ENCODE measurements at regions not wholly inside any gene's neighbourhood (a gene's known extent, or its start where the extent isn't known, plus 50 kb on each side); places are given as distances from the start of the nearest gene placed in this dataset.

GRCh38 chr4:81651243-81651899, 179.7 kb upstream of the RASGEF1B start:
- no peaks in the 10 kb centered on the region for H3K36me3 ChIP-seq
- peaks cover 16% of the 10 kb centered on the region for H3K4me1 ChIP-seq
- DNase-seq: no peak
- no peak overlapping the region for H3K27ac ChIP-seq (replicated peaks)
- peaks cover 2% of the 10 kb centered on the region for H3K9me3 ChIP-seq (replicated peaks)
- intact Hi-C loops (cut with micrococcal nuclease): no loop called here
- H3K4me3 ChIP-seq: no peak overlapping the region
- no peaks in the 10 kb centered on the region for H3K27me3 ChIP-seq (ENCODE audit: low read depth)
- no peak for TF ChIP-seq CTCF (IDR thresholded peaks at IDR 0.05; ENCODE audit: borderline replicate concordance)

- no peak for DNase-seq
- H3K4me3 ChIP-seq: no peak overlapping the region
- no peaks in the 10 kb centered on the region for H3K9me3 ChIP-seq (replicated peaks)
- no peak for TF ChIP-seq CTCF (IDR thresholded peaks at IDR 0.05; ENCODE audit: borderline replicate concordance)
- no peaks in the 10 kb centered on the region for H3K36me3 ChIP-seq
- H3K27me3 ChIP-seq (ENCODE audit: low read depth): no peaks in the 10 kb centered on the region
- intact Hi-C loops (cut with micrococcal nuclease): no loop called here
- H3K4me1 ChIP-seq: peaks cover 16% of the 10 kb centered on the region
- H3K27ac ChIP-seq (replicated peaks): no peak overlapping the region
These were observed 179.0 kb upstream of the RASGEF1B start for GRCh38 chr4:81650606-81651242.

DNA sequence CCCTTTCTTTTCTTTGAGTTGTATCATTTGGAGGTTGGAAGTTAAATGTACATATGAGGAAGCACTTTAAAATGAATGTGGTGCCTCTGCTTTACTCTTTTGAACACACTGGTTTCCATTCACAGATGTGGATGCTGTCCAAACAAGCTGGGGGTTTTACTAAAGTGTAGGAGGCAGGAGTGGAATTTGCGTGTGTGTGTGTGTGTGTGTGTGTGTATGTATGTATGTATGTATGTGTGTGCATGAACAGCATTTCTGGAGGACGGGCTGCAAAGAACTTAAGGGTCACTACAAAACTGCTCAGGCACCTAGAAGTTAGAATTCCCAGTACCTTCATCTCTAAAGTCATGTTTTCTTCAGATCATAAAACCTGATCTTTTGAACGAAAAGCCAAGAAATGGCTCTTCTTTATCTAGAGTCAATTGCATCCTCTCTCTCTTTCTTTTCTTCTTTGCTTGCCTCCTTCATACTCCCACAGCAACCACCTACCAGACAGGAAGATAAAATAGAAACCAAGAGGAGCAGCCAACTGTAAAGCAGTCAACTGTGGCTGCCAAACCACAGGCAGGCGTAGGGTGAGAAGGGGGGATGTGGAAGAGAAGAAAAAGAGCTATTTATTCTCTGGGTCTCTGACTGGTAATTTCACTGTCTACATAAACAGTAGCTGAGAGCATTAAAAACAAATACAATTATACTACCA, 177.0 kb upstream of the RASGEF1B start:
- TF ChIP-seq CTCF (IDR thresholded peaks at IDR 0.05; ENCODE audit: borderline replicate concordance): no peak
- peaks cover 16% of the 10 kb centered on the region for H3K4me1 ChIP-seq
- H3K4me3 ChIP-seq: no peak overlapping the region
- H3K36me3 ChIP-seq: no peaks in the 10 kb centered on the region
- intact Hi-C loops (cut with micrococcal nuclease): no loop called here
- no peak for DNase-seq
- H3K27me3 ChIP-seq (ENCODE audit: low read depth): no peaks in the 10 kb centered on the region
- H3K27ac ChIP-seq (replicated peaks): no peak overlapping the region
- no peaks in the 10 kb centered on the region for H3K9me3 ChIP-seq (replicated peaks)

DNA sequence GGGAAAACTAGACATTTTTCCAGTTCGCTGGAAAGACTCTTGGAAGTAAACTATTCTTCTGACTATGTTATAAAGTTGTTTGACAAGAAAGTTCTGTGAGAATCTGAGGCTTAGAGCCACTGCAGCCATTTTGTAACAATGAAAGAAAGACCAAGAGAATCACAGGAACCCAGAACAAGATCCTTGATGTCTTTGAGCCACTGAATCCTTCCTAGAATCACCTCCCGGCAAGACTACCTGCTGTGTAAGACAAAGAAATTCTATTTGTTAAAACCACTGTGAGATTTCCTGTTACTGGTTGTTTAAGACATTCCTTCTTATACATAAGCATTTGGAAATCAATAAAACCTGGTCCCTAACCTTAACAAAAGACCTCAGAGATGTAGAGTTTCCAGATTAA, 175.7 kb upstream of the RASGEF1B start:
- no peak overlapping the region for H3K27ac ChIP-seq (replicated peaks)
- H3K4me3 ChIP-seq: no peak overlapping the region
- no peaks in the 10 kb centered on the region for H3K9me3 ChIP-seq (replicated peaks)
- DNase-seq: no peak
- H3K27me3 ChIP-seq (ENCODE audit: low read depth): no peaks in the 10 kb centered on the region
- no peak for TF ChIP-seq CTCF (IDR thresholded peaks at IDR 0.05; ENCODE audit: borderline replicate concordance)
- intact Hi-C loops (cut with micrococcal nuclease): no loop called here
- peaks cover 13% of the 10 kb centered on the region for H3K4me1 ChIP-seq
- no peaks in the 10 kb centered on the region for H3K36me3 ChIP-seq

- no peak overlapping the region for H3K4me3 ChIP-seq
- no peaks in the 10 kb centered on the region for H3K4me1 ChIP-seq
- H3K27me3 ChIP-seq (ENCODE audit: low read depth): no peaks in the 10 kb centered on the region
- H3K36me3 ChIP-seq: no peaks in the 10 kb centered on the region
- no peaks in the 10 kb centered on the region for H3K9me3 ChIP-seq (replicated peaks)
- H3K27ac ChIP-seq (replicated peaks): no peak overlapping the region
- intact Hi-C loops (cut with micrococcal nuclease): no loop called here
- no peak for DNase-seq
- TF ChIP-seq CTCF (IDR thresholded peaks at IDR 0.05; ENCODE audit: borderline replicate concordance): no peak
These were observed 170.8 kb upstream of the RASGEF1B start for GRCh38 chr4:81642543-81642942.
